Esophagus muscularis mucosa (tissue), 4 donors: ENCODE measurements at regions not wholly inside any gene's neighbourhood (a gene's known extent, or its start where the extent isn't known, plus 50 kb on each side); places are given as distances from the start of the nearest gene placed in this dataset.

ENCODE experiments used
- DNase-seq: peaks from one replicate; pipeline ENCODE4 v3.0.0-alpha.2; 2017; ENCODE audit errors: extremely low spot score
- H3K27ac ChIP-seq, 4 donors: fragments of 200-600 bp; sonication (generic); replicated peaks in 1 of 4; 1 replicate in 3 of 4; 2 replicates in 1 of 4; pipeline ENCODE4 v1.5.1; 2016 to 2019; ENCODE audit warnings: mild to moderate bottlenecking in 1 of 4
- H3K27me3 ChIP-seq, 4 donors: fragments of 200-600 bp; sonication (generic); one replicate each; pipeline versions ENCODE4 v1.5.1 to v1.6.0; 2016 to 2019
- H3K36me3 ChIP-seq, 4 donors: fragments of 200-600 bp; sonication (generic); one replicate each; pipeline ENCODE4 v1.5.1; 2016 to 2019
- H3K4me1 ChIP-seq, 4 donors: fragments of 200-600 bp; sonication (generic); one replicate each; pipeline ENCODE4 v1.5.1; 2016 to 2019
- H3K4me3 ChIP-seq, 4 donors: fragments of 200-600 bp; sonication (generic); 1 replicate in 2 of 4; 2 replicates in 2 of 4; pipeline ENCODE4 v1.5.1; 2016 to 2019; ENCODE audit warnings: mild to moderate bottlenecking in 4 of 4, moderate library complexity in 1 of 4
- H3K9me3 ChIP-seq, 4 donors: fragments of 200-600 bp; sonication (generic); 1 replicate in 3 of 4; 2 replicates in 1 of 4; pipeline ENCODE4 v1.5.1; 2016 to 2019
- CTCF ChIP-seq, 3 experiments: fragments of 200-600 bp in 2 of 3; fragments of 450-650 bp in 1 of 3; sonication (generic) in 2 of 3; IDR thresholded peaks; one replicate each; pipeline ENCODE4 v1.5.1; 2017 to 2019; ENCODE audit warnings: antibody characterized with exemption in 3 of 3, mild to moderate bottlenecking in 2 of 3, moderate library complexity in 1 of 3
- EP300 ChIP-seq: sonication (generic); formaldehyde crosslinking; IDR thresholded peaks from one replicate; pipeline ENCODE4 v1.6.1; 2017; ENCODE audit warnings: antibody characterized with exemption
- POLR2A ChIP-seq: fragments of 450-650 bp; IDR thresholded peaks from one replicate; pipeline ENCODE4 v1.6.1; 2017; ENCODE audit warnings: antibody characterized with exemption, moderate library complexity, mild to moderate bottlenecking, low read depth
- POLR2AphosphoS5 ChIP-seq, 2 donors: sonication (generic); formaldehyde crosslinking; IDR thresholded peaks; one replicate each; pipeline ENCODE4 v1.6.1; 2017; ENCODE audit warnings: antibody characterized with exemption in 2 of 2
- WGBS: methylation state at CpG from one replicate; pipeline ENCODE4 v1.1.5; 2018; 5-methylcytosine and 5-hydroxymethylcytosine counted together
- intact Hi-C: fragments of 100-400 bp; cut with DNase I; formaldehyde crosslinking; loops from one replicate; pipeline ENCODE4 v1.15.1; 2023

GRCh38 chr12:72723732-72724131 lies 451.6 kb downstream of the TRHDE start:
- no peak for DNase-seq
- Histone ChIP-seq H3K4me1 (no peaks in the 10 kb centered on the region), H3K9me3 (no peaks in the 10 kb centered on the region), H3K36me3 (no peaks in the 10 kb centered on the region), H3K4me3 (no peak overlapping the region), H3K27ac (no peak overlapping the region), H3K27me3 (no peaks in the 10 kb centered on the region)
- intact Hi-C loops: no loop called here
- no peak for TF ChIP-seq POLR2A
- 67% methylated on average over 1 of the region's 1 CpG for WGBS

- H3K27ac ChIP-seq: no peak overlapping the region
- H3K4me1 ChIP-seq: no peaks in the 10 kb centered on the region
- TF ChIP-seq EP300 (no peak), POLR2A (no peak)
- H3K36me3 ChIP-seq: no peaks in the 10 kb centered on the region
- no peak overlapping the region for H3K4me3 ChIP-seq
- intact Hi-C loops: loop anchor here (5.0 kb wide), 1 partner anchor 158 kb away; no protein-coding TSS in a partner anchor
- WGBS: 82% methylated on average over 1 of the region's 1 CpG
- no peaks in the 10 kb centered on the region for H3K9me3 ChIP-seq
- H3K27me3 ChIP-seq: no peaks in the 10 kb centered on the region
- no peak for DNase-seq
Measured at GRCh38 chr12:72729451-72730010, 457.4 kb downstream of the TRHDE start.

GRCh38 chr12:72734581-72734980 lies 462.4 kb downstream of the TRHDE start:
- 90% methylated on average over 2 of the region's 2 CpGs for WGBS
- Histone ChIP-seq H3K9me3 (no peaks in the 10 kb centered on the region), H3K27me3 (no peaks in the 10 kb centered on the region), H3K4me1 (no peaks in the 10 kb centered on the region), H3K4me3 (no peak overlapping the region), H3K36me3 (no peaks in the 10 kb centered on the region), H3K27ac (no peak overlapping the region)
- intact Hi-C loops: loop anchor here (5.0 kb wide), 1 partner anchor 153 kb away; no protein-coding TSS in a partner anchor
- TF ChIP-seq CTCF (IDR thresholded peaks at IDR 0.05) (no peak), EP300 (no peak), POLR2A (no peak), POLR2AphosphoS5 (IDR thresholded peaks at IDR 0.05) (no peak)
- no peak for DNase-seq

- H3K9me3 ChIP-seq: peaks cover 0 to 9% (median 4%) of the 10 kb centered on the region in 4 donors
- no peak for DNase-seq
- no peaks in the 10 kb centered on the region for H3K4me1 ChIP-seq
- 50% methylated on average over 2 of the region's 2 CpGs for WGBS
- H3K27me3 ChIP-seq: no peaks in the 10 kb centered on the region
- no peaks in the 10 kb centered on the region for H3K36me3 ChIP-seq
- H3K4me3 ChIP-seq: no peak overlapping the region
- H3K27ac ChIP-seq: no peak overlapping the region
- TF ChIP-seq POLR2AphosphoS5 (IDR thresholded peaks at IDR 0.05): no peak
- no peak for TF ChIP-seq EP300
- no peak for TF ChIP-seq POLR2A
- TF ChIP-seq CTCF (IDR thresholded peaks at IDR 0.05): no peak
- intact Hi-C loops: no loop called here
Measured at GRCh38 chr12:72738811-72739210, 466.6 kb downstream of the TRHDE start.

- no peaks in the 10 kb centered on the region for H3K27me3 ChIP-seq
- H3K4me3 ChIP-seq: no peak overlapping the region
- H3K9me3 ChIP-seq: peaks cover 0 to 9% (median 4%) of the 10 kb centered on the region in 4 donors
- no peak overlapping the region for H3K27ac ChIP-seq
- H3K4me1 ChIP-seq: no peaks in the 10 kb centered on the region
- no peak for DNase-seq
- WGBS: 92% methylated on average over 1 of the region's 1 CpG
- H3K36me3 ChIP-seq: no peaks in the 10 kb centered on the region
- TF ChIP-seq EP300: no peak
- TF ChIP-seq CTCF (IDR thresholded peaks at IDR 0.05): no peak
- TF ChIP-seq POLR2AphosphoS5 (IDR thresholded peaks at IDR 0.05): no peak
- TF ChIP-seq POLR2A: no peak
- intact Hi-C loops: no loop called here
Measured at GRCh38 chr12:72740064-72740463, 467.9 kb downstream of the TRHDE start.

GRCh38 chr12:72742568-72742967 lies 470.4 kb downstream of the TRHDE start:
- H3K27ac ChIP-seq: no peak overlapping the region
- no peak overlapping the region for H3K4me3 ChIP-seq
- no peaks in the 10 kb centered on the region for H3K36me3 ChIP-seq
- no peaks in the 10 kb centered on the region for H3K4me1 ChIP-seq
- peaks cover 0 to 9% (median 4%) of the 10 kb centered on the region in 4 donors for H3K9me3 ChIP-seq
- DNase-seq: no peak
- intact Hi-C loops: no loop called here
- no peaks in the 10 kb centered on the region for H3K27me3 ChIP-seq
- TF ChIP-seq EP300: no peak
- TF ChIP-seq CTCF (IDR thresholded peaks at IDR 0.05): no peak
- TF ChIP-seq POLR2A: no peak
- no peak for TF ChIP-seq POLR2AphosphoS5 (IDR thresholded peaks at IDR 0.05)
